ENCODE measurements at regions not wholly inside any gene's neighbourhood (a gene's known extent, or its start where the extent isn't known, plus 50 kb on each side); places are given as distances from the start of the nearest gene placed in this dataset.

DNA sequence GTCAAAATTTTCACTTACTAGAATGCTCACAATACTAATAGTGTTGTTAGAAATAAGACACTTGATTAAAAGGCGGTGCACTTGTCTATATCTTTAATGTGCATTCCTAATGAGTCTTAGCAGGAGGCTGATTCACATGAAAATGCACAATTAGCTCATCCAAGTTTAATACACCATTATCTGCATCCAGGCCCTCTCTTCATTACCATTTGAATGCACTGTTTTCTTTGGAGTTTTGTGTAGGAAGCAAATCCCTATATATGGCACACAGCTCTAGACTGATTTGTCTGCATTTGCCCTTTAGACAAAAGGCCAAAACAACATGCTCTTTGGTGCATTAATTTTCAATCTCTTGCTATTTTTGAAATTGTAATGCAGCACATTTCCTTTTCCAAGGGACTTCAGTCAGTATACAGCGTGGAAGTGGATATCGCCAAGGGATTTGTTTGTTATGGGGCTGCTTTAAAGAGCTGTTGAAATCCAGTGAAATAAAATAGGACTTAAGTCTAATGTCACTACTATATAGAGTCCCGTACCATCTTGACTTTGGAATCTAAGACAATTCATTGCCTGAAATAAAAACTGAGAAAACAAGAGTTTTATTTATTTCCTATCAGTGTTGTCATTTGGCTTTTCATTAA lies 257.6 kb upstream of the CPHXL start:
- WGBS, 2 donors, result 58 to 61% methylated on average over 4 of the region's 4 CpGs
- peaks cover 0 to 33% (median 7%) of the 10 kb centered on the region in 11 donors for H3K9me3 ChIP-seq
- H3K36me3 ChIP-seq, result no peaks in the 10 kb centered on the region
- TF ChIP-seq, protein P1, sequence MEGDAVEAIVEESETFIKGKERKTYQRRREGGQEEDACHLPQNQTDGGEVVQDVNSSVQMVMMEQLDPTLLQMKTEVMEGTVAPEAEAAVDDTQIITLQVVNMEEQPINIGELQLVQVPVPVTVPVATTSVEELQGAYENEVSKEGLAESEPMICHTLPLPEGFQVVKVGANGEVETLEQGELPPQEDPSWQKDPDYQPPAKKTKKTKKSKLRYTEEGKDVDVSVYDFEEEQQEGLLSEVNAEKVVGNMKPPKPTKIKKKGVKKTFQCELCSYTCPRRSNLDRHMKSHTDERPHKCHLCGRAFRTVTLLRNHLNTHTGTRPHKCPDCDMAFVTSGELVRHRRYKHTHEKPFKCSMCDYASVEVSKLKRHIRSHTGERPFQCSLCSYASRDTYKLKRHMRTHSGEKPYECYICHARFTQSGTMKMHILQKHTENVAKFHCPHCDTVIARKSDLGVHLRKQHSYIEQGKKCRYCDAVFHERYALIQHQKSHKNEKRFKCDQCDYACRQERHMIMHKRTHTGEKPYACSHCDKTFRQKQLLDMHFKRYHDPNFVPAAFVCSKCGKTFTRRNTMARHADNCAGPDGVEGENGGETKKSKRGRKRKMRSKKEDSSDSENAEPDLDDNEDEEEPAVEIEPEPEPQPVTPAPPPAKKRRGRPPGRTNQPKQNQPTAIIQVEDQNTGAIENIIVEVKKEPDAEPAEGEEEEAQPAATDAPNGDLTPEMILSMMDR (IDR thresholded peaks at IDR 0.05), result no peak
- no peak overlapping the region for H3K27ac ChIP-seq
- H3K27me3 ChIP-seq, result no peaks in the 10 kb centered on the region
- ATAC-seq (no peak), DNase-seq (no peak)
- intact Hi-C loops (cut with DNase I), result no loop called here
- H3K4me3 ChIP-seq, result no peak overlapping the region
- no peaks in the 10 kb centered on the region for H3K4me1 ChIP-seq

GRCh38 chr16:75987323-75987722 lies 261.0 kb upstream of the CPHXL start:
- DNase-seq, result no peak
- Histone ChIP-seq H3K27me3 (no peaks in the 10 kb centered on the region), H3K36me3 (no peaks in the 10 kb centered on the region), H3K4me3 (no peak overlapping the region), H3K4me1 (no peaks in the 10 kb centered on the region), H3K27ac (no peak overlapping the region), H3K9me3 (peaks cover 0 to 36% (median 7%) of the 10 kb centered on the region in 11 donors)
- TF ChIP-seq, protein P1 (IDR thresholded peaks at IDR 0.05), result no peak
- ATAC-seq, result no peak
- 85 to 90% methylated on average over 2 of the region's 2 CpGs for WGBS, 2 donors
- intact Hi-C loops (cut with DNase I), result no loop called here

GRCh38 chr16:75996491-75996890 lies 270.2 kb upstream of the CPHXL start:
- intact Hi-C loops (cut with DNase I), result no loop called here
- ATAC-seq, result no peak

DNA sequence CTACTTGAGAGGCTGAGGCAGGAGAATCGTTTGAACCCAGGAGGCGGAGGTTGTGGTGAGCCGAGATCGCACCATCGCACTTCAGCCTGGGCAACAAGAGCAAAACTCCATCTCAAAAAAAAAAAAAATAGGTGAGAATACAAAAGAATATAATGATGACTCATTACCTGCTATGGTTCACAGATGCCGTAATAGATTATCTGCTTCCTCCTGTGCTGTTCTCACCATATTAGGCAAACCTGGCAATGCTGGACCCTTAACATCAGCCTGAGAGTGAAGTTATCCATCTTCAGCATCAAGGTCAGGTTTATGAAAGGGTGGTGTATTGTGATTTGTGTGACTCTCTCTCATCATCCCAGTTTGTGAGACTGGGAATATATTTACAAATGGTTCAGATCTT lies 271.3 kb upstream of the CPHXL start:
- Histone ChIP-seq H3K36me3 (no peaks in the 10 kb centered on the region), H3K9me3 (peaks cover 0 to 7% (median 0%) of the 10 kb centered on the region in 11 donors), H3K27me3 (no peaks in the 10 kb centered on the region), H3K4me1 (no peaks in the 10 kb centered on the region), H3K27ac (no peak overlapping the region), H3K4me3 (no peak overlapping the region)
- 91 to 92% methylated on average over 6 of the region's 6 CpGs for WGBS, 2 donors
- intact Hi-C loops (cut with DNase I), result no loop called here
- no peak for DNase-seq
- TF ChIP-seq, protein P1 (IDR thresholded peaks at IDR 0.05), result no peak
- ATAC-seq, result no peak

More at GRCh38 chr16:75996491-75996890, 270.2 kb upstream of the CPHXL start:
- WGBS, 2 donors, result 71 to 73% methylated on average over 3 of the region's 3 CpGs
- TF ChIP-seq, protein P1 (IDR thresholded peaks at IDR 0.05), result no peak
- H3K9me3 ChIP-seq, result peaks cover 0 to 7% (median 0%) of the 10 kb centered on the region in 11 donors
- no peak overlapping the region for H3K4me3 ChIP-seq
- no peak for DNase-seq
- no peaks in the 10 kb centered on the region for H3K36me3 ChIP-seq
- no peaks in the 10 kb centered on the region for H3K27me3 ChIP-seq
- H3K4me1 ChIP-seq, result no peaks in the 10 kb centered on the region
- H3K27ac ChIP-seq, result no peak overlapping the region
